ENCODE measurements at regions not wholly inside any gene's neighbourhood (a gene's known extent, or its start where the extent isn't known, plus 50 kb on each side); places are given as distances from the start of the nearest gene placed in this dataset.

- H3K27ac Mint-ChIP-seq (ENCODE audit: unreplicated experiment), result no peak overlapping the region
- H3K27me3 Mint-ChIP-seq (ENCODE audit: low read depth, unreplicated experiment), result no peaks in the 10 kb centered on the region
- Histone ChIP-seq H3K36me3 (ENCODE audit: insufficient read depth, low read length) (no peaks in the 10 kb centered on the region), H3K79me2 (ENCODE audit: insufficient read depth, low read length) (no peaks in the 10 kb centered on the region), H4K20me1 (ENCODE audit: insufficient read depth, low read length) (no peaks in the 10 kb centered on the region), H2AFZ (ENCODE audit: low read depth, low read length) (no peak overlapping the region), H3K4me2 (ENCODE audit: low read length) (no peak overlapping the region), H3K4me1 (ENCODE audit: insufficient read depth, low read length) (peaks cover 27% of the 10 kb centered on the region), H3K9ac (ENCODE audit: low read length) (no peak overlapping the region), H3K27ac (ENCODE audit: low read depth, low read length) (no peak overlapping the region), H3K4me3 (ENCODE audit: insufficient read depth, low read depth, low read length) (no peak overlapping the region), H3K9me3 (ENCODE audit: insufficient read depth, low read depth, low read length) (no peaks in the 10 kb centered on the region), H3K27me3 (ENCODE audit: insufficient read depth, low read length) (no peaks in the 10 kb centered on the region)
- H3K4me3 Mint-ChIP-seq (ENCODE audit: unreplicated experiment), result no peak overlapping the region
- H3K36me3 Mint-ChIP-seq (ENCODE audit: low read depth, unreplicated experiment), result no peaks in the 10 kb centered on the region
- H3K4me1 Mint-ChIP-seq (ENCODE audit: low read depth, unreplicated experiment), result peaks cover 16% of the 10 kb centered on the region
- TF ChIP-seq CTCF (IDR thresholded peaks at IDR 0.05; ENCODE audit: insufficient read depth, low read depth, low read length), result no peak
- no peak for TF ChIP-seq EZH2 (IDR thresholded peaks at IDR 0.05; ENCODE audit: insufficient read depth, low read length)
- FAIRE-seq (no peak), DNase-seq (ENCODE audit: low read depth) (peak; percentile 59)
- H3K9me3 Mint-ChIP-seq (ENCODE audit: unreplicated experiment), result no peaks in the 10 kb centered on the region
Measured at GRCh38 chr13:65595916-65596315, 1634.2 kb downstream of the PCDH9 start.

- Histone ChIP-seq H3K79me2 (ENCODE audit: insufficient read depth, low read length) (no peaks in the 10 kb centered on the region), H3K9ac (ENCODE audit: low read length) (no peak overlapping the region), H3K27me3 (ENCODE audit: insufficient read depth, low read length) (no peaks in the 10 kb centered on the region), H4K20me1 (ENCODE audit: insufficient read depth, low read length) (no peaks in the 10 kb centered on the region), H3K4me2 (ENCODE audit: low read length) (peak overlapping the region; percentile 16), H3K4me1 (ENCODE audit: insufficient read depth, low read length) (peaks cover 27% of the 10 kb centered on the region), H3K9me3 (ENCODE audit: insufficient read depth, low read depth, low read length) (no peaks in the 10 kb centered on the region), H3K27ac (ENCODE audit: low read depth, low read length) (peak overlapping the region; percentile 24), H3K36me3 (ENCODE audit: insufficient read depth, low read length) (no peaks in the 10 kb centered on the region), H2AFZ (ENCODE audit: low read depth, low read length) (no peak overlapping the region), H3K4me3 (ENCODE audit: insufficient read depth, low read depth, low read length) (no peak overlapping the region)
- no peak overlapping the region for H3K27ac Mint-ChIP-seq (ENCODE audit: unreplicated experiment)
- no peak overlapping the region for H3K4me3 Mint-ChIP-seq (ENCODE audit: unreplicated experiment)
- DNase-seq (ENCODE audit: low read depth) (peak; percentile 94), FAIRE-seq (no peak)
- H3K27me3 Mint-ChIP-seq (ENCODE audit: low read depth, unreplicated experiment), result no peaks in the 10 kb centered on the region
- no peaks in the 10 kb centered on the region for H3K36me3 Mint-ChIP-seq (ENCODE audit: low read depth, unreplicated experiment)
- H3K9me3 Mint-ChIP-seq (ENCODE audit: unreplicated experiment), result peaks cover 4% of the 10 kb centered on the region
- no peak for TF ChIP-seq CTCF (IDR thresholded peaks at IDR 0.05; ENCODE audit: insufficient read depth, low read depth, low read length)
- TF ChIP-seq EZH2 (IDR thresholded peaks at IDR 0.05; ENCODE audit: insufficient read depth, low read length), result no peak
- peaks cover 16% of the 10 kb centered on the region for H3K4me1 Mint-ChIP-seq (ENCODE audit: low read depth, unreplicated experiment)
Measured at GRCh38 chr13:65594298-65594781, 1635.8 kb downstream of the PCDH9 start.

DNA sequence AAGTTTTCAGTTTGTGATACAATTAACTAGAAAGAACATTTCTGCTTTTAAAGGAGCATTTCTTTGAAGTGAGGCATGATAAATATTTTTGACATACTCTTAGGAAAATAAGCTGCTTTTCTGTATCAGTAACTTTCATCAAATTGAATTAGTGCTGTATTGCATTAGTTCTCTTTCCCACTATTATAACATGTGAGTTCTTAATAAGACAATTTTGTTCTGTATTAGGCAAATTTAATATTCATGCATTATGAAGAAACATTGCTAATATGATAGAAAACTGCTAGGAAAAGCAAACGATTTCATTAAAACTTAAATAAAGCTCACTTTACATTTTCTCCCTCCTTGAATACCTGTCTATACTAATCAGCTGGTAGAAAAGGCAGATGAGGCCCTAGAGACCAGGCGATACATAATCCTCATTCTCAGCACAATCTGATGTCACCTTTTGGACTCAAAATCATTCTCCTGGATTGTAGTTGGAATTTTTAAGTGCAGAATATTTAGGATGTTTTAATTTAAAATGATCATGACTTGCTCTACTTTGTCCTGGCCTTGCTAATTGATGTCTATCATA lies 1636.8 kb downstream of the PCDH9 start:
- H3K27me3 Mint-ChIP-seq (ENCODE audit: low read depth, unreplicated experiment), result no peaks in the 10 kb centered on the region
- Histone ChIP-seq H3K27me3 (ENCODE audit: insufficient read depth, low read length) (no peaks in the 10 kb centered on the region), H3K4me3 (ENCODE audit: insufficient read depth, low read depth, low read length) (no peak overlapping the region), H2AFZ (ENCODE audit: low read depth, low read length) (no peak overlapping the region), H3K27ac (ENCODE audit: low read depth, low read length) (no peak overlapping the region), H3K4me2 (ENCODE audit: low read length) (no peak overlapping the region), H3K79me2 (ENCODE audit: insufficient read depth, low read length) (no peaks in the 10 kb centered on the region), H4K20me1 (ENCODE audit: insufficient read depth, low read length) (no peaks in the 10 kb centered on the region), H3K9ac (ENCODE audit: low read length) (no peak overlapping the region), H3K4me1 (ENCODE audit: insufficient read depth, low read length) (peaks cover 27% of the 10 kb centered on the region), H3K36me3 (ENCODE audit: insufficient read depth, low read length) (no peaks in the 10 kb centered on the region), H3K9me3 (ENCODE audit: insufficient read depth, low read depth, low read length) (no peaks in the 10 kb centered on the region)
- no peak overlapping the region for H3K4me3 Mint-ChIP-seq (ENCODE audit: unreplicated experiment)
- H3K4me1 Mint-ChIP-seq (ENCODE audit: low read depth, unreplicated experiment), result peaks cover 11% of the 10 kb centered on the region
- FAIRE-seq, result no peak
- no peak for DNase-seq (ENCODE audit: low read depth)
- H3K36me3 Mint-ChIP-seq (ENCODE audit: low read depth, unreplicated experiment), result no peaks in the 10 kb centered on the region
- TF ChIP-seq CTCF (IDR thresholded peaks at IDR 0.05; ENCODE audit: insufficient read depth, low read depth, low read length), result no peak
- TF ChIP-seq EZH2 (IDR thresholded peaks at IDR 0.05; ENCODE audit: insufficient read depth, low read length), result no peak
- H3K9me3 Mint-ChIP-seq (ENCODE audit: unreplicated experiment), result peaks cover 4% of the 10 kb centered on the region
- H3K27ac Mint-ChIP-seq (ENCODE audit: unreplicated experiment), result no peak overlapping the region

All from astrocyte (in vitro differentiated cells and primary cell).